ENCODE measurements at regions not wholly inside any gene's neighbourhood (a gene's known extent, or its start where the extent isn't known, plus 50 kb on each side); places are given as distances from the start of the nearest gene placed in this dataset.
"Not testable (repeated sequence)": the region's sequence is repeated elsewhere in the genome, so short reads cannot be mapped to it uniquely, and the experiment has no call there.

DNA sequence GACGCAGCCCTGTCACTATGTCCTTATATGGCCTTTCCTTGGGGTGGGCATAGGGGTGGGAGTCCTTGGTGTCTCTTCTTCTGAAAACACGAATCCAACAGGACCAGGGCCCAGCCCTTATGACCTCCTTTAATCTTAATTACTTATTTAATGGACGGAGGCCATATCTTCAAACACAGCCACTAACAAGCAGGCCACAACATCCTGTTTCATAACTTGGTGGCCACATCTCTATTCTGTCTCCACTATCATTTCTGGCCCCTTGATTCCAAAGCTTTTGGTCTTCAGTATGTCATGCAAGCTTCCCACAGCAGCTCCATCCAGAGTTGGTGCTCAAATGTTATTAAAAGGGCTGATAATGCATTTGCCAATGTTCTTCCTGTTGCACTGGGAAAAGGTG lies 287.3 kb upstream of the SMIM21 start:
- H3K9me3 ChIP-seq: no peaks in the 10 kb centered on the region
- H3K27ac ChIP-seq: no peak overlapping the region
- H3K4me3 ChIP-seq: no peak overlapping the region
- DNase-seq: no peak
- TF ChIP-seq, protein P1, sequence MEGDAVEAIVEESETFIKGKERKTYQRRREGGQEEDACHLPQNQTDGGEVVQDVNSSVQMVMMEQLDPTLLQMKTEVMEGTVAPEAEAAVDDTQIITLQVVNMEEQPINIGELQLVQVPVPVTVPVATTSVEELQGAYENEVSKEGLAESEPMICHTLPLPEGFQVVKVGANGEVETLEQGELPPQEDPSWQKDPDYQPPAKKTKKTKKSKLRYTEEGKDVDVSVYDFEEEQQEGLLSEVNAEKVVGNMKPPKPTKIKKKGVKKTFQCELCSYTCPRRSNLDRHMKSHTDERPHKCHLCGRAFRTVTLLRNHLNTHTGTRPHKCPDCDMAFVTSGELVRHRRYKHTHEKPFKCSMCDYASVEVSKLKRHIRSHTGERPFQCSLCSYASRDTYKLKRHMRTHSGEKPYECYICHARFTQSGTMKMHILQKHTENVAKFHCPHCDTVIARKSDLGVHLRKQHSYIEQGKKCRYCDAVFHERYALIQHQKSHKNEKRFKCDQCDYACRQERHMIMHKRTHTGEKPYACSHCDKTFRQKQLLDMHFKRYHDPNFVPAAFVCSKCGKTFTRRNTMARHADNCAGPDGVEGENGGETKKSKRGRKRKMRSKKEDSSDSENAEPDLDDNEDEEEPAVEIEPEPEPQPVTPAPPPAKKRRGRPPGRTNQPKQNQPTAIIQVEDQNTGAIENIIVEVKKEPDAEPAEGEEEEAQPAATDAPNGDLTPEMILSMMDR (IDR thresholded peaks at IDR 0.05): no peak
- no peak for TF ChIP-seq POLR2A (IDR thresholded peaks at IDR 0.05)
- H3K4me1 ChIP-seq: no peaks in the 10 kb centered on the region
- no peaks in the 10 kb centered on the region for H3K36me3 ChIP-seq
- no peaks in the 10 kb centered on the region for H3K27me3 ChIP-seq

DNA sequence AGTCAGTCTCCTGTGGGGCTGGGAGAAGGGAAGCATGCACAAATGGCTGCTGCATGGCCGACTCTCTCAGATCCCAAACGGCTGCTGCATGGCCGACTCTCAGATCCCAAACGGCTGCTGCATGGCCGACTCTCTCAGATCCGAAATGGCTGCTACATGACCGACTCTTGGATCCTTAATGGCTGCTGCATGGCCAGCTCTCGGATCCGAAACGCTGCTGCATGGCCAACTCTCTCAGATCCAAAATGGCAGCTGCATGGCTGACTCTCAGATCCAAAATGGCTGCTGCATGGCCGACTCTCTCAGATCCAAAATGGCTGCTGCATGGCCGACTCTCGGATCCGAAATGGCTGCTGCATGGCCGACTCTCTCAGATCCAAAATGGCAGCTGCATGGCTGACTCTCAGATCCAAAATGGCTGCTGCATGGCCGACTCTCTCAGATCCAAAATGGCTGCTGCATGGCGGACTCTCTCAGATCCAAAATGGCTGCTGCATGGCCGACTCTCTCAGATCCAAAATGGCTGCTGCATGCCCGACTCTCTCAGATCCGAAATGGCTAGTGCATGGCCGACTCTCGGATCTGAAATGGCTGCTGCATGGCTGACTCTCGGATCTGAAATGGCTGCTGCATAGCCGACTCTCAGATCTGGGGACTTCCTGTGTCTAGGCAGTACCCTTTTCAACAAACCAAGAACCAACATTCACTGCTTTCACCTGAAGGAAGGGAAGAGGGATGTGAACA lies 284.8 kb upstream of the SMIM21 start:
- not testable (repeated sequence) for DNase-seq, H3K4me3 ChIP-seq

DNA sequence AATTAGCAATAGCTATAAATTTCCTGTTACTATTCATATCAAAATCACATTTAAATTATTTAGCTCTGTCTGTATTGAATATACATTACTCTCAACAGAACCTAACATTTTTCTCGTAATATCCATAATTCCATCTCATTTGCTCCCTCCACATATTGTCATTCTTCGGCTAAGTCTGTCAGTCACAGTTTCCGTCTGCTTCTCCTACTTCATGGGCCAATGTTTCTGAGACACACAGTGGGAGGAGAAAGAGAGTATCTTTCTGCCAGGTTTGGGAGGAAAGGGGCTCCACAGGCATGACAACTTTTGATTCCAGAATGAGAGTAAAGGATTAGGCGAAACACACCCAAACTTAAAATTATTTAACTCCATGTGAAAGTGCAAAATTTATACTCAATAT lies 273.1 kb upstream of the SMIM21 start:
- H3K27me3 ChIP-seq: no peaks in the 10 kb centered on the region
- no peaks in the 10 kb centered on the region for H3K4me1 ChIP-seq
- H3K4me3 ChIP-seq: no peak overlapping the region
- DNase-seq: no peak
- H3K9me3 ChIP-seq: no peaks in the 10 kb centered on the region
- no peak overlapping the region for H3K27ac ChIP-seq
- TF ChIP-seq POLR2A (IDR thresholded peaks at IDR 0.05): no peak
- TF ChIP-seq, protein P1 (IDR thresholded peaks at IDR 0.05): no peak
- H3K36me3 ChIP-seq: no peaks in the 10 kb centered on the region

More for the DNA sequence above, 284.8 kb upstream of the SMIM21 start:
- H3K27me3 ChIP-seq, H3K4me1 ChIP-seq, H3K36me3 ChIP-seq, H3K27ac ChIP-seq, H3K9me3 ChIP-seq: not testable (repeated sequence)

DNA sequence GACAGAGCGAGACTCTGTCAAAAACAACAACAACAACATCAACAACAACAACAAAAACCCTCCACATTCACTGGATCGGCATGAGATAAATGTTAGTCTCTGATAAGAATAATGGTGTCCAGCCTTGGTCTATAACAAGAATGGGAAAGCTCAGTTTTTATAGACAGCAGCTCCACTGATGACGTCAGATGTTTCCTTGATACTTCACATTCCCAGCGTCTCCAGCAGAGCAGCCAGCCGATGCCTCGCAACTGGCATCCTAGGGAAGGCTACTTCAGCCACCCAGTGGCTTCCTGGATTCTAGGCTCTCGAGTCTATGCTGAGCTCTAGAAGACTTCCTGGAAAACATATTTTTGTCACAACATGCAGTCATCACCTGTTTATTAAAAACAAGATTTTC lies 271.4 kb upstream of the SMIM21 start:
- no peaks in the 10 kb centered on the region for H3K9me3 ChIP-seq
- no peak for DNase-seq
- no peak overlapping the region for H3K27ac ChIP-seq
- H3K4me3 ChIP-seq: no peak overlapping the region
- no peaks in the 10 kb centered on the region for H3K27me3 ChIP-seq
- no peaks in the 10 kb centered on the region for H3K36me3 ChIP-seq
- no peaks in the 10 kb centered on the region for H3K4me1 ChIP-seq
- no peak for TF ChIP-seq POLR2A (IDR thresholded peaks at IDR 0.05)
- TF ChIP-seq, protein P1 (IDR thresholded peaks at IDR 0.05): no peak

DNA sequence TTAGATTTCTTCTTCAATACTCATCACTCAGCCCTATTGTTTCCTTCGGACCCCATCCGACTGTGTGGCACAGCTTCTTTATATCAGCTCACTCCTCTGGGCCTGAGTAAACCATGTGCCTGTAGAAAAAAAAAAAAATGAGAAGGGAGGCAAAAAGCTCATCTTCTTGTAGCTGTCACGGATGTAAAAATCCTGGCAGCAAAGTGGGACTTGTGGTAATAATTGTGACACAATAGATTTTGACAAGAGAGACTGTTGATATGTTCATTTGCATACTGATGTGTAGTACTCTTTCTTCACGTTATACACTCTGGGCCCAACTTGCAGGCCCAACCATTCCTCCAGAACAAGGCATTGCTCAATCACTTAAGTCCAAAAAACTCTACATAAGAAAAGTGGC lies 270.0 kb upstream of the SMIM21 start:
- Histone ChIP-seq H3K36me3 (no peaks in the 10 kb centered on the region), H3K4me3 (no peak overlapping the region), H3K9me3 (no peaks in the 10 kb centered on the region), H3K27me3 (no peaks in the 10 kb centered on the region), H3K27ac (no peak overlapping the region), H3K4me1 (no peaks in the 10 kb centered on the region)
- no peak for TF ChIP-seq POLR2A (IDR thresholded peaks at IDR 0.05)
- TF ChIP-seq, protein P1 (IDR thresholded peaks at IDR 0.05): no peak
- DNase-seq: no peak

DNA sequence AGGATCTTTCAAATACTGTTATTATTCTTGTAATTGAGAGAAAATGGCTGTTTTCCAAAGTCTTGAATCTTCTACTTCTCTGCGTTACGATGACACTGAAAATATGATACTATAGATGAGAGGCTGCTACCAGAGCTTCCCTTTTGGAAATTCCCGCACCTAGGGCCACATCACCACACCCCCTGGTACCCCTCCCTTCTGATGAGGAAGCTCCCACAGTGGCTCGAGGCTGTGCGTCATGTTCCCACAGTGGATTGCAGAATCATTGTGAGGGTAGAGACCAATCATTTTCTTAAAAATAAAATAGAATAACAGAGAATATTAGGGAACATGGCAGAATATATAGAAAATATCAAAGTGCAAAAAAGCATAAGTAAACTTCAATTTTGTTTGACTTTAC lies 268.9 kb upstream of the SMIM21 start:
- Histone ChIP-seq H3K27me3 (no peaks in the 10 kb centered on the region), H3K27ac (no peak overlapping the region), H3K4me1 (no peaks in the 10 kb centered on the region), H3K4me3 (no peak overlapping the region), H3K9me3 (no peaks in the 10 kb centered on the region), H3K36me3 (no peaks in the 10 kb centered on the region)
- no peak for DNase-seq
- TF ChIP-seq, protein P1 (IDR thresholded peaks at IDR 0.05): no peak
- TF ChIP-seq POLR2A (IDR thresholded peaks at IDR 0.05): no peak
